PC-9 (cell line): ENCODE measurements at regions not wholly inside any gene's neighbourhood (a gene's known extent, or its start where the extent isn't known, plus 50 kb on each side); places are given as distances from the start of the nearest gene placed in this dataset.
"Not testable (repeated sequence)": the region's sequence is repeated elsewhere in the genome, so short reads cannot be mapped to it uniquely, and the experiment has no call there.

Experiments used
- EZH2 ChIP-seq: fragments of 200-600 bp; sonication (generic); IDR thresholded peaks from 2 replicates; pipeline ENCODE4 v1.8.0; 2017; ENCODE audit warnings: antibody characterized with exemption, low read depth
- TF ChIP-seq, protein P1 (sequence below): fragments of 200-600 bp; sonication (generic); conservative IDR thresholded peaks from 2 replicates; pipeline ENCODE4 v1.6.1; 2017; ENCODE audit warnings: mixed run types, antibody characterized with exemption, mild to moderate bottlenecking, moderate library complexity

DNA sequence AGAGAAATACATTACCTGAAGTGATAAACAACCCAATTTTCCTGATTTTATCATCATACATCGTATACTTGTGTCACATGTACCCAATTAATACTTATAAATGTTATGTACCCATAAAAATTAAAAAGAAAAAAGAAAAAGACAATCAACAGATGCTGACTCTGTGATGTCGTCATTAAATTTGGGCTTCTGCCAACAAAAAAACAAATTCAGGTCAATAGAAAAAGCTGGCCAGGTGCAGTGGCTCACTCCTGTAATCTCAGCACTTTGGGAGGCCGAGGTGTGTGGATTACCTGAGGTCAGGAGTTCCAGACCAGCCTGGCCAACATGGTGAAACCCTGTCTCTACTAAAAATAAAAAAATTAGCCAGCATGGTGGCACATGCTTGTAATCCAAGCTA is 174.4 kb downstream of the ZIC4 start:
- TF ChIP-seq, protein P1, sequence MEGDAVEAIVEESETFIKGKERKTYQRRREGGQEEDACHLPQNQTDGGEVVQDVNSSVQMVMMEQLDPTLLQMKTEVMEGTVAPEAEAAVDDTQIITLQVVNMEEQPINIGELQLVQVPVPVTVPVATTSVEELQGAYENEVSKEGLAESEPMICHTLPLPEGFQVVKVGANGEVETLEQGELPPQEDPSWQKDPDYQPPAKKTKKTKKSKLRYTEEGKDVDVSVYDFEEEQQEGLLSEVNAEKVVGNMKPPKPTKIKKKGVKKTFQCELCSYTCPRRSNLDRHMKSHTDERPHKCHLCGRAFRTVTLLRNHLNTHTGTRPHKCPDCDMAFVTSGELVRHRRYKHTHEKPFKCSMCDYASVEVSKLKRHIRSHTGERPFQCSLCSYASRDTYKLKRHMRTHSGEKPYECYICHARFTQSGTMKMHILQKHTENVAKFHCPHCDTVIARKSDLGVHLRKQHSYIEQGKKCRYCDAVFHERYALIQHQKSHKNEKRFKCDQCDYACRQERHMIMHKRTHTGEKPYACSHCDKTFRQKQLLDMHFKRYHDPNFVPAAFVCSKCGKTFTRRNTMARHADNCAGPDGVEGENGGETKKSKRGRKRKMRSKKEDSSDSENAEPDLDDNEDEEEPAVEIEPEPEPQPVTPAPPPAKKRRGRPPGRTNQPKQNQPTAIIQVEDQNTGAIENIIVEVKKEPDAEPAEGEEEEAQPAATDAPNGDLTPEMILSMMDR = not testable (repeated sequence)
- not testable (repeated sequence) for TF ChIP-seq EZH2
